NCI-H1092 treated with DMSO at 0.1 percent for 48 hours (cell line): ENCODE measurements at regions not wholly inside any gene's neighbourhood (a gene's known extent, or its start where the extent isn't known, plus 50 kb on each side); places are given as distances from the start of the nearest gene placed in this dataset.

ENCODE experiments used
- DNase-seq: peaks from one replicate; lab custom pipeline; 2025; lab: John Stamatoyannopoulos, UW

DNA sequence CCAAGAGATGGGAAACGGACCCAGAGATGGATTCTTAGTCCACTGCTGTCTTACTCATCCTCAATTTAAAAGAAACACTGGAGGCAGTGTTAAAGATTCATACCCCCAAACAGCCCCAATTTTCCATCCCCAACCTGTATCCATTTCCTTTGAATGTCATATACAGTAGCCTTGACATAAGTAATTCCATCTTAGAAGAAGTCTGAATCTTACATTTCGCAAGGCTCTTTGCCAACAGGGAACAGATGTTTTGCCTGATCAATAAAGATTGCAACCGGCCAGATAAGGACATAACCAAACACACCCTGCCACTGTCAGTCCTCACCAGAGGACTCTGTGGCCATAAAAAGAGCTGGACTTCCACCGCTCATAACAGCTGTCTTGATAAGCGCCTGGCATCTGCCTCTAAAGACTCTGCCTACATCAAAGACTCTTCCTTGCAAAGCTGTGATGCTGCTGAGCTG lies 59.0 kb upstream of the MED9 start:
- DNase-seq, result no peak

DNA sequence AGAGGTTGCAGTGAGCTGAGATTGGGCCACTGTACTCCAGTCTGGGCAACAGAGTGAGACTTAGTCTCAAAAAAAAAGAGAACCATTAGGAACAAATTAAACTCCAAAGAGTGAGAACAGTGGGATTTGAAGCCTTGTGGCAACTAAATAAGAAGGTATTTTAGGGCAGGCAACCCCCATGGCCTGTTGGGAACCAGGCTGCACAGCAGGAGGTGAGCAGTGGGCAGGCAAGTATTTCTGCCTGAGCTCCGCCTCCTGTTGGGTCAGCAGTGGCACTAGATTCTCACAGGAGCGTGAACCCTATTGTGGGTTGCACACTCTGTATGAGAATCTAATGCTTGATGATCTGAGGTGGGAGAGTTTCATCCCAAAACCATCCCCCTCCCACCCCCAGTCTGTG lies 57.6 kb upstream of the MED9 start:
- no peak for DNase-seq

GRCh38 chr17:17419631-17420030 lies 57.2 kb upstream of the MED9 start:
- DNase-seq, result no peak

GRCh38 chr17:17420082-17420481 lies 56.7 kb upstream of the MED9 start:
- DNase-seq, result peak; percentile 23

GRCh38 chr17:17420561-17421269 lies 56.1 kb upstream of the MED9 start:
- DNase-seq, result no peak

DNA sequence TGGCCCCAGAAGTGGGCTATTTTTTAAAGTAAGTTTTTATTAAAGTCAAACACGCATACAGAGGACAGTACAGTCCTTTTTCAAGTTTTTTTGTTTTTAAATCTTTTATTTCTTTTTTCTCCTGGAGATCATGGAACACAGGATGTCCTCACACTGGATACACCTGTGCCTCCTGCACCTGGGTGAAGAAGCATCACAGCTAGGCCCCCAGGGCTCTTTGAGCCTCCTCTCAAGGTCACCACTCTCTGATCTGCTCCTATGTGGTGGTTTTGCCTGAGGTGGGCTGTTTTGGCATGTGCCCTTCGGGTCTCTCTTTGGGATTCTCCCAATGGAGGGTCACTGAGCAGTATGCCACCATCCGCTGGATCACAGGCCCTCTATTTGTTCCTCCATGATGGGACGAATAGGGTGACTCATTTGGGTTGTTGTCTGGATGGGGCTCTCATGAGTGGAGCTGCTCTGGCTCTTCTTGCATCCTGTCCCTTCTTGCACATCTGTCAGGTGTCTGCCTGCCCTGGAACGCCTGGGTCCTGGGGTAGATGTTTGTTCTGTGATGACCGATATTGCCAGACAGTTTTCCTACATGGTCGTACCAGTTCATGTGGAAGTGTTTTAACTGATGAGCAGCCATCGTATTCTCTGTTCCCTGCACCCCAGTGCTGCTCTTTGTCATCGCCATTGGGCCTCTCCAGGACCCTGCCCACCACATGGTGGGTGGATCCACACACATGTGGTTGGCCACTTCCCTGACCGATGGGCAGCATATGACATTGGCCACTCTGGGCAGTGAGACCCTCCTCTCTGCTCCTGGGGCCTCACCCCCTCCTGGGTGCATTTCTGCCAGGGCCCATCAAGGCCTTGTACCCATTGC lies 55.2 kb upstream of the MED9 start:
- DNase-seq, result no peak

DNA sequence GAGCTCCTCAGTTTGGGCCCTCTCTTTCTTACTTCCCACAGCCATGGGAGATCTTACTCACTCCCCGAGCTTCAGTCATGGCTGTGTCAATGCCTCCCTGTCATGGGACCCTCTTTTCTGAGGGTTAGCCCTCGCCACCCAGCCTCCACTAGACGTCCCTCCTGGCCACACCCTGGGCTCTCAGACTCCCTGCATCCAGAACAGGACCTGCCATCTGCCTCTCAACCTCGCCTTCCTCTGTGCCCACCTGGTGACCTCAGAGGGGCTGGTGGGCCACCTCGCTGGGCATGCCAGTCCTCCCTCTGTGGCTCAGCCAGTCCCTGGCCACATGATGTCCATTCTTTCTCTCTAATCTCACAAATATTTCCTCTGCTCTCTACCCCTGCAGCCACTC lies 54.6 kb upstream of the MED9 start:
- DNase-seq, result no peak

GRCh38 chr17:17422641-17423040 lies 54.2 kb upstream of the MED9 start:
- no peak for DNase-seq

GRCh38 chr17:17423656-17424055 lies 53.1 kb upstream of the MED9 start:
- no peak for DNase-seq

DNA sequence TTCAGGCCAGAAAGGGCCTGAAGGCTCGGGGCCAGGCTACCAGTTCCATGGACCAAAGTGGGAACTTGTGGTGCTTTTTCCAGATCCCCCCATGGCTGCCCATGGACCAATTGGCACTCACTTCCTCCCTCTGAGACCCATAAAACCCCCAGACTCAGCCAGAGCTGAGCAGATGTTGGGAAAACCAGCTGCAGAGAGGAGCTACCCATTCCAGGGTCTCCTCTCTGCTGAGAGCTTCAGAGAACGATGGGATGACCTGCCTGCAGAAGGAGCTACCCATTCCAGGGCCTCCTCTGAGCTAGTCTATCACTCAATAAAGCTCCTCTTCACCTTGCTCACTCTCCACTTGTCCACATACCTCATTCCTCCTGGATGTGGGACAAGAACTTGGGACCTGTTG lies 52.2 kb upstream of the MED9 start:
- no peak for DNase-seq

- no peak for DNase-seq
Measured at GRCh38 chr17:17425005-17425404, 51.8 kb upstream of the MED9 start.

DNA sequence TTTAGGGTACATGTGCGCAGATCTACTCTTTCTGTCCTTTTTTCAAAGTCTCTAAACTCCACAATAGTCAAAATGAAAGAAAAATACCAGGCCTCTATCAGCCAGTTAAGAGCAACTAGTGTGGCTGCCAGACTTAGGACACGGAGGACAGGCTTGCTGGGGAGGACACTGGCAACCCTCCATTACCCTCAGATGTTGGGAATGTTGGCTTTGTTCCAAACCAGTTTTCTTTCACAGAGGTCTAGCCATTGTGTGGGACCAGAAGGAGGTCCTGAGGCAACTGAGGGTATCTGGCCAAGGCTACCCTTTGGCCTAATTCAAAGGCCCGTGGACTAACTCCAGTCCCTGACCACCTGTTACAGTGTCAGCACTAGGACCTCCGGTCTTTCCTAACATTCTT lies 51.2 kb upstream of the MED9 start:
- no peak for DNase-seq

- DNase-seq, result no peak
Measured at GRCh38 chr17:17426184-17426583, 50.6 kb upstream of the MED9 start.
